ENCODE measurements at regions not wholly inside any gene's neighbourhood (a gene's known extent, or its start where the extent isn't known, plus 50 kb on each side); places are given as distances from the start of the nearest gene placed in this dataset.
"Not testable (repeated sequence)": the region's sequence is repeated elsewhere in the genome, so short reads cannot be mapped to it uniquely, and the experiment has no call there.

DNA sequence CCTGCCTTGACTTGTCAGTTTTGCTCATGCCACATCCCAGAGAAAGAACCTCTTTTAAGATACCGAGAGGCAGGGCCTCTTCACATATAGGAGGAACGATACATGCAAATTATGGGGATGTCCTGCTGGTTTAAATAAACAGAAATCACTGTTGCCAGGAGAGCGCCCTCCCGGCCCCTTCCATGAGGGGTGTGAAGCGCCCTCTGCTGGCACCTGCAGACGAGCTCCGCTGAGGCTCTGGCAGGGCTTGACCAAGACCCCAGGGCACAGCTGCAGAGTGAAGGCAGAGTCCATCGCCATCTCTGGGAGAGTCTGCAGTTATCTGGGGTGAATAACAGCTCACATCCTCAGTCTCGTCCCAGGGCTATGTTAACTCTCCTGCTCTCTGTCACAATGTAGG lies 468.8 kb downstream of the RPIA start:
- H3K36me3 Mint-ChIP-seq; H3K4me3 Mint-ChIP-seq; H3K27ac Mint-ChIP-seq; H3K4me1 Mint-ChIP-seq; H3K27me3 Mint-ChIP-seq (ENCODE audit: low read depth in 3 of 3); H3K9me3 Mint-ChIP-seq; DNase-seq: not testable (repeated sequence)

DNA sequence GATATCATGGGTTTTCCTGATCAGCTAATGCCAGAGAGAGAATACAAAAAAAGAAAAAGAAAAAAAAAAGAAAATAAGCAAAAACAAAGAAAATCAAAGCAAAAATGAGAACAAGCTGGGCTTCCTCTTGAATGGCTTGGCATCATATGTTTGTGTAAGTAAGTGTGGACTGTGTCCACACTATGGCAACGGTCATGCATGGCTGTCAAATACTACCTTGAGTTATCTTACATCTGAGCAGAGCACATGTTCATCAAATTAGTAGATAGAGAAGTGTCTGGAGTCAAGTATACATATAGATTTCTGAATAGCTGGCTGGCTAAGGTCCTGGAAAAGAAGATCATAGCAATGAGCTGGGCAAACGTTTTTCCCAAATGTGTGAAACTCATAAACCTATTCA lies 470.2 kb downstream of the RPIA start:
- H3K36me3 Mint-ChIP-seq; H3K27ac Mint-ChIP-seq; H3K9me3 Mint-ChIP-seq; H3K4me1 Mint-ChIP-seq; H3K4me3 Mint-ChIP-seq; DNase-seq; H3K27me3 Mint-ChIP-seq (ENCODE audit: low read depth in 3 of 3): not testable (repeated sequence)

DNA sequence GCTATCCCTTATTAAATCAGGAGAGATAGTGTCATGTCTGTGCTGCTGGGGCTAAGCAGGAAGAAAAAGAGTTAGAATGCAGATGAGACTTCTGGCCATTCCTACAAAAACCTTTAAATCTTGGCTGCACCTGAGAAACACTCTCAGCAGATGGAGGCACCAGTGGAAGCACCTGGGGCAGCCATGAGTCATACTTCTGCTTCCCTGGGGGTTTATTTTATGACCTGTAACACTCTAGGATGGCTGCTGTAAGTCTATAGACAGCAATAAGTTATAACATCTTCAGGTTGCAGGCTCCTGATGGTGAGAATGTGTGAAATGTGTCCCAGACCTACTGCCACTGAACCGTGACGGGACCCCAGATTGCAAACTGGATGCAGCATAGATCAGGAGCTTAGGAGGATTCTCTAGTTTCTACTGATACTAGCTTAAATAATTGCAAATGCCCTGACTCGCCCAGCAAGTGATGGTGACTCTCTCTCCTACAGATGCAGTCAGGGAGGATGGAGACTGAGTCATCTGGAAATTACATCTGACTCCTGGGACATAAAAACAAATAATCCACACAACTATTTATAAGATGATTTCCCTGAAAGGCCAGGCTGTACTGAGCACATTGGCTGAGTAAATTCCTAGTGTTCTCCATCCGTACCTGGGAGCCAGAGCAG lies 479.2 kb downstream of the RPIA start:
- DNase-seq; H3K27ac Mint-ChIP-seq; H3K4me1 Mint-ChIP-seq; H3K4me3 Mint-ChIP-seq; H3K9me3 Mint-ChIP-seq; H3K27me3 Mint-ChIP-seq (ENCODE audit: low read depth in 3 of 3); H3K36me3 Mint-ChIP-seq: not testable (repeated sequence)

DNA sequence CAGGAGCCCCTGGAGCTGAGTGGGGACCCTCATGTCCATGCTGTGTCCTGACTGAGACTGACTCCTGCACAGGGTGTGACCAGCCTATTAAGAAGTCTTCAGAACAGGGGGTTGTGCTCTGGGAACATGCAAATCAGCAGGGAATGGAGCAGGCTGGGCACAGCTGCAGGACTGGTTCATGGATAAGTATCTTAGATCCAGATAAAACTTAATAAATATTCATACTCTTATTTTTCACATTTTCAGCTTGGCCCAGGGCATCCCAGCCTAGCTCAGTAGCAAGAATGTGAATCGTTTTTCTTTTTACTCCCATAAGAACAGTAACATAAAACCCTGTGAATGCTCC lies 479.7 kb downstream of the RPIA start:
- H3K4me3 Mint-ChIP-seq; H3K27ac Mint-ChIP-seq; DNase-seq; H3K9me3 Mint-ChIP-seq; H3K27me3 Mint-ChIP-seq (ENCODE audit: low read depth in 3 of 3); H3K4me1 Mint-ChIP-seq; H3K36me3 Mint-ChIP-seq: not testable (repeated sequence)

DNA sequence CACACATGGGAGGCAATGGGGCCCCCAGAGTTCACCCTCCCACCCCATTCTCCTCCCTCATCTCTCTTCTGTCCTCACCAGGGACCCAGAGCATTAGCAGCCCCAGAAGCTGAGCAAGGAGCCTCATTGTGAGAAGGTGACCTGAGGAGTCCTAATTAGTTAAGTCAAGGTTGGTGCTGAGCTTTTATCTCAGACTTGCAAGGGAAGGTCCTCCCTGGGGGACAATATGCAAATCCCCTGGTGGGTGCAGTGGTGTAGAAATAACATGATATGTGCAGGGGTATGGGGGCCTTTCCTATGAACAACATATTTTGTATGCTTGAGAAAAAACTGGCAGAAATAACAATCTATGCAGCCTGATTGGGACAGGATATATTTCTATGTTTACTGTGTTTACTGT lies 485.5 kb downstream of the RPIA start:
- H3K4me1 Mint-ChIP-seq; H3K27ac Mint-ChIP-seq; DNase-seq; H3K4me3 Mint-ChIP-seq; H3K9me3 Mint-ChIP-seq; H3K27me3 Mint-ChIP-seq (ENCODE audit: low read depth in 3 of 3); H3K36me3 Mint-ChIP-seq: not testable (repeated sequence)

DNA sequence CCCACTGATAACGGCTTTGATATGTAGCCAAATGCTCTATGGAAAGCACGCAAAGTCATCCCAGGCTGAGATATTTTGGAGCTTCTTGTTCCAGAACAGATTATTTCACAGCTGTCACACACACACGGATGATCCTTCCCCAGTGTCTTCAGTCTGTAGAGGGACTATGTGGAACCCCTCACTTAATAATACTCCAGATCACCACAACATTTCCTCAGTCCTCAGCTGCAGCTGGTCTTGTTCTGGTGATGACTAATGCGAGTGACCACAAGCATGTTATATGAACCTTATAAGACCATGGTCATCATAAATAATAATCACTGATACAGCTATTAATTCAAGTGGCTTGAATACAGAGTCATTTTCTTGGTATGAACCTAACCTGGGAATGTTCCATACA lies 490.7 kb downstream of the RPIA start:
- not testable (repeated sequence) for H3K36me3 Mint-ChIP-seq; DNase-seq; H3K27me3 Mint-ChIP-seq (ENCODE audit: low read depth in 3 of 3); H3K9me3 Mint-ChIP-seq; H3K4me3 Mint-ChIP-seq; H3K4me1 Mint-ChIP-seq; H3K27ac Mint-ChIP-seq

DNA sequence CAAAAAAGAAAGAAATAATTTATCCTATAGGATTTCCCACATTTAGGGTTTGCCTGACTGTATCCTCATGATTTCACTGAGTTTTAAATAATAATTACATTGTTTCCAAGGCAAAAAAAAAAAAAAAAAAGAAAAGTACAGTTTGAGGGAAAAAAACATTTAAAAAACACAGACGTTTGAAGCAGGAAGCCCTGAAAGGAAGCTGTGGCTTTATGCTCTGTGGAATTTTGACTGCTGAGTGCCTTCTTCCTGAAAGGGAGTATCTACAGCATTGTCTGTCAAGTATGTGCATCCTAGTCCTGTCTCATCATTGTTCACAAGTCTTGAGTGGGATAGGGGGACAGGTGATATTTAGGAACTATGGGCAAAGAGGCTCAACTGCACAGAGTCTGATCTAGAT lies 493.3 kb downstream of the RPIA start:
- H3K36me3 Mint-ChIP-seq; H3K27me3 Mint-ChIP-seq (ENCODE audit: low read depth in 3 of 3); H3K4me3 Mint-ChIP-seq; H3K27ac Mint-ChIP-seq; DNase-seq; H3K9me3 Mint-ChIP-seq; H3K4me1 Mint-ChIP-seq: not testable (repeated sequence)

DNA sequence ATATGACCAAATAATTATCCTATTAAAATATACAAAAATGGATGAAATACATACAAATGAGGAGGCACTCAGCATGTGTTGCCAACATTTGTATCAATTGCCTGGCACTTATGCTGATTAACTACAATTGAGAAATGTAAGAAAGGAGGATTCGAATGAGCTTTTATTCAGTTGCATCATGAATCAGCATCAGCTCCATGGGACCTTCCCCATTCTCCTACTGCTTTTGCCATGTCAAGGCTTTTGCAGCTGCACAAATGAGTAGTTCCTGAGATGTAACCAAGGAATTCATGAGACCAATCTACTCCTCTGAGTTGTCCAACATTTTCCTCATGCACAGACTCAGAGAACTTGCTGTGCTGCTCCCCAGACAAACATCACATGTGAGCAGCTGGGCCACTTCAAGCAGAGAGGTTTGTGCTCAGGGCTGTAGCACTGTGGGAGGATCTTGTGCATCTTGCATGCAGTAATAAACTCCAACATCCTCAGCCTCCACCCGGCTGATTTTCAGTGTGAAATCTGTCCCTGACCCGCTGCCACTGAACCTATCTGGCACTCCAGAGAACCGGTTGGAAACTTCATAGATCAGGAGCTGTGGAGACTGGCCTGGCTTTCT lies 504.3 kb downstream of the RPIA start:
- not testable (repeated sequence) for H3K4me1 Mint-ChIP-seq; H3K36me3 Mint-ChIP-seq; DNase-seq; H3K9me3 Mint-ChIP-seq; H3K27me3 Mint-ChIP-seq (ENCODE audit: low read depth in 3 of 3); H3K4me3 Mint-ChIP-seq; H3K27ac Mint-ChIP-seq

DNA sequence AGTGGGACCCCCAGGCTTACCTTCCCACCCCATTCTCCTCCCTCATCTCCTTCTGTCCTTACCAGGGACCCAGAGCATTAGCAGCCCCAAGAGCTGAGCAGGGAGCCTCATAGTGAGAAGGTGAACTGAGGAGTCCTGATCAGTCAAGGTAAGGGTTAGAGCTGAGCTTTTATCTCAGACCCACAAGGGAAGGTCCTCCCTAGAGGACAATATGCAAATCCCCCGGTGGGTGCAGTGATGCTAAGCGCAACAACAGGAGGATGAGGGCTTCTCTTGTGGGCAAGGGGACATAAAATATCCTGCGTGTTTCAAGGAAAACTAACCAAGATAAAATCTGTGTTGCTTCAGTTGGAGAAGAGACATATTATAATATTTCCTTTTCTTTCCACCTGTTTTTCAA lies 505.2 kb downstream of the RPIA start:
- H3K4me1 Mint-ChIP-seq; DNase-seq; H3K36me3 Mint-ChIP-seq; H3K27ac Mint-ChIP-seq; H3K4me3 Mint-ChIP-seq; H3K27me3 Mint-ChIP-seq (ENCODE audit: low read depth in 3 of 3); H3K9me3 Mint-ChIP-seq: not testable (repeated sequence)

DNA sequence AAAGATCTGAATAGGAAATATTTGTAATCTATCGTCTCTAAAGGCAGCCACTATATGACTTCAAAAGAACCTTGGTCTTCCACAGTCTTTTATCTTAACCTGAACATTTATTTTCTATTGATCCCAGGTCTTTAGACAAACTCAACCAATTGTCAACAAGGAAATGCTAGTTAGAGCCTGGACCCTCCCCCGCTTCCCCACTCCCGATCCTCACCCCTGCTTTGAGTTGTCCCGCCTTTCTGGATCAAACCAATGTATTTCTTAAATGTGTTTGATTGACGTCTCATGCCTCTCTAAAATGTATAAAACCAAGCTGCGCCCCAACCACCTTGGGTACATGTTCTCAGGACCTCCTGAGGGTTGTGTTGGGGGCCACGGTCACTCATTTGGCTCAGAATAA lies 506.6 kb downstream of the RPIA start:
- DNase-seq; H3K27me3 Mint-ChIP-seq (ENCODE audit: low read depth in 3 of 3); H3K27ac Mint-ChIP-seq; H3K9me3 Mint-ChIP-seq; H3K4me1 Mint-ChIP-seq; H3K36me3 Mint-ChIP-seq; H3K4me3 Mint-ChIP-seq: not testable (repeated sequence)

DNA sequence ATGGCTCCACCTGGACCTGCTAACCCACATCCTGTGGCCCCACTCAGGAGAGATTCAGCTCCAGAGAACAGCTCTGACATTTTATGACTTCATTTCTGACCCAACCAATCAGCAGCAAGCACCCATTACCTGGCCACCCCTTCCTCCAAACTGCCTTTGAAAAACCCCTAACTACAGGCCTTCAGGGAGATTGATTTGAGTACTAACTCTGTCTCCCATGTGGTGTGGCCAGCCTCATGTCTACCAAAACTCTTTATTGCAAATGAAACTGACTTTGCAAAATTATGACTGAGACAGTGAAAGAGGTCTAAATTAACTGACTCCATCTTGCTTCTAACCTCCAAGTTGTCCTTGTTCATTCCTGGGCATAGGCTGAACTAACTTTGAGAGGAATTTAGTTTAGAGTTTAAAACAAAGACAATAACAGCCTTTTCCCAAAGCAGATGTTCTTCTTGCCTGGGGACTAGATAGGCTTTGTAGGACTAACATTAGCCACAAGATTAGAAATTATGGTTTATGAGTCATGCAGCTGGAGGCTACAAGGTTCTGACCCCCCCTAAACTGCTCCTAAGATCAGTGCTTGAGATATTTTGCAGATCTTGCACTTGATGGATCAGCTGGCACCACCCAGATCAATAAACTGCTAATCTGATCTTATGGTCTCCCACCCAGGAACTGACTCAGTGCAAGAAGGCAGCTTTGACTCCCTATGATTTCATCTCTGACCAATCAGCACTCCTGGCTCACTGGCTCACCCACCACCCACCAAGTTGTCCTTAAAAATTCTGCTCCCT lies 508.2 kb downstream of the RPIA start:
- not testable (repeated sequence) for H3K4me1 Mint-ChIP-seq; H3K9me3 Mint-ChIP-seq; H3K27me3 Mint-ChIP-seq (ENCODE audit: low read depth in 3 of 3)

DNA sequence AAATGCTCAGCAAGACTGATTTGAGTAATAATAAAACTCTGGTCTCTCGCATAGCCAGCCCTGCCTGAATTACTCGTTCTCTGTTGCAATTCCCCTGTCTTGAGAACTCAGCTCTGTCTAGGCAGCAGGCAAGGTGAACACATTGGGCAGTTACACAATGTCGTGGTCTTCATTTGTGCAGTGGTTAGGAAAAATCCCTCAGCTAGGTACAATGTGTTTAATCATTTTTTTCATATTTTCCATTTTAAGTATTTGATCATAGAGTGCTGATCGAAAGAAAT lies 508.7 kb downstream of the RPIA start:
- DNase-seq, H3K9me3 Mint-ChIP-seq, H3K4me1 Mint-ChIP-seq, H3K36me3 Mint-ChIP-seq, H3K4me3 Mint-ChIP-seq, H3K27ac Mint-ChIP-seq: not testable (repeated sequence)
- H3K27me3 Mint-ChIP-seq (ENCODE audit: low read depth in 3 of 3) = peaks cover 0 to 11% (median 2%) of the 10 kb centered on the region in 3 donors

More for the DNA sequence above, 508.2 kb downstream of the RPIA start:
- not testable (repeated sequence) for H3K27ac Mint-ChIP-seq, H3K4me3 Mint-ChIP-seq, H3K36me3 Mint-ChIP-seq, DNase-seq

DNA sequence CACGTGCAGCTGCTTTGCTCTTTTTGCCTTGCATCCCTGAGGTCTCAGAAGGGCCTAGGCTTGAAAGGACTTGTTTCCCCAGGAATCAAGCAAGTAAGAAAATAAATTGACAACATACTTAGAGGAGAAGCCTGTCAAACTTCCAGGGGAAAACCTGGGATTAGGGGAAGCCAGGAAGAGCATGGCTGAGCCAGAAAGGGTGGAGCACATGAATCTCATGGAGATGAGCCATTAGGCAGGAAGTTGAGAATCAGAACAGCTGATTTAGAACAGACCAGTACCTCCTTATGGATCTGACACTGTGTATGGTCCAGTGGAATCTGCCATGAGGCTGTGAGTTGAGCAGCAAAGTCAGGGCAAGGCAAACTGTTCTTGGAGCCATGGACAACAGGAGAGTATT lies 511.0 kb downstream of the RPIA start:
- H3K9me3 Mint-ChIP-seq, DNase-seq, H3K36me3 Mint-ChIP-seq, H3K27ac Mint-ChIP-seq, H3K4me1 Mint-ChIP-seq, H3K4me3 Mint-ChIP-seq: not testable (repeated sequence)
- peaks cover 0 to 11% (median 2%) of the 10 kb centered on the region in 3 donors for H3K27me3 Mint-ChIP-seq (ENCODE audit: low read depth in 3 of 3)

DNA sequence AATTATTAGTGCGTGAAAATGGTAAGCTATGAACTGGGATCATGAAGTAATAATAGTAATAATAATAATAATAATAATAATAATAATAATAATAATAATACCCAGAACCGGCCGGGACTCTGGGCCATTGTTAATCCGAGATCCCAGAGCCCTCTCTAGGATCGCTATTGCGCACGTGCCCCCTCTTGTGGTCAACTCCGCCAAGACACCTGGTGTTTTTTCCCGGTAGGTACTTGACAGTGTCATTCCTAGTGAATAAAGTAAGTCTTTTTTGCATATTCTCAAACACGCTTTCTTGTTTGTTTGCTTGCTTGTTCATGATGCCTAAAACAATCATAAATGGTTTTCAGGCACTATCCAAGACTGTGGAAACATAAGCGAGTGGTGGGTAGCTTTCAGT lies 513.7 kb downstream of the RPIA start:
- H3K4me3 Mint-ChIP-seq; DNase-seq; H3K36me3 Mint-ChIP-seq; H3K27me3 Mint-ChIP-seq (ENCODE audit: low read depth in 3 of 3); H3K4me1 Mint-ChIP-seq; H3K27ac Mint-ChIP-seq; H3K9me3 Mint-ChIP-seq: not testable (repeated sequence)
